ENCODE measurements at regions not wholly inside any gene's neighbourhood (a gene's known extent, or its start where the extent isn't known, plus 50 kb on each side); places are given as distances from the start of the nearest gene placed in this dataset.

DNA sequence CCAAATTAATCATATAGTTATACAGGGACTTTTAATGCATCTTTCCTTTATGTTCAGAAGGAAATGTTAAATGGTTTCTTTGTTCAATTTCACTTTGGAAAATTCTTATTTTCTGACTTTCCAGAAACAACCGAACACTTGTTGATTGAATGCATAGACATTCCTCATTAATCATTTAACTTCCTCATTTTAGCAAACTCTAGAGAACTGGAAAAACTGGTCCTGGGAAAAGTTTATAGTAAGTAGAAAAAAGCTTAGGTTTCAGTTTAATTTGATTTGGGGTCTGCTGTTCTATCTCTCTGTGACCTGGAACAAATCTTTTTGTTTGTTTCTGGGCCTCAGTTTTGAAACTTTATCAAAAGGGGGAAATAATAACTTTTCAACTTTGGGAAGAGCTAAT lies 320.4 kb downstream of the CMPK2 start:
- DNase-seq, result no peak

DNA sequence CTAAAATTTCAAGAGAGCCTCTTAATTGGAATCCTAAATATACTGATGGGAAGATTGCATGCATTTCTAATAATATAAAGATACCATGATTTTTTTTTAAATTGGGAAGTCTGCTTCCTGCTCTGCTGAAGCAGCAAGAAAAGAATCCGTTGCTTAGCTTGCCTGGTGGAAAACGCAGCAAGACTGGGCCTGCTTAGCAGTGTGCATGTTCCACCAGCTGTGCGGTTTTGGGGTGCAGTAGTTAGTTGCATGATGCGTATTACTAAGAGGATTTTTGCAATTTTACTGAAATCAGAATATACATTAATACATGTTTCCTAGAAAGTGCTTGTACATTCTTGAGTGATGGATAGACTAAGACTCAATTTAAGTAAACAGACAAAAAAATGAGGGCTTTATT lies 319.9 kb downstream of the CMPK2 start:
- DNase-seq, result no peak

DNA sequence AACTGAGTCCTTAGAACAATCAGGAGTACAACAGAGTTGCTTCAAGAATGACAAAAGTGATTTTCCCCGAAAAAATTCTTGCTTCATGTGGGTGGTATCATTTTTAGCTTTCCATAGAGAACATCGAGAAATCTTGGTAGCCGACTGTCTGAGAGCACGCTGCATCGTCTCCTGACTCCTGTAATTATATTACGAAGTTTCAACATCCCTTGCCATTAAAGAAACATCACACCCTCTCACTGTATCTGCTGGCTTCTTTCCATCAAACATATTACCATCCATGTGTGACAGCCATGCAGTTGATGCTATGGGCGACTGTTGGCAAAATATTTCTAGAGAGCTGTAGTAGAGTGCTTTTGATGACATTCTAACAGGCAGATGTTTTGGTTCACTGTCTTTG lies 311.2 kb downstream of the CMPK2 start:
- DNase-seq, result no peak

DNA sequence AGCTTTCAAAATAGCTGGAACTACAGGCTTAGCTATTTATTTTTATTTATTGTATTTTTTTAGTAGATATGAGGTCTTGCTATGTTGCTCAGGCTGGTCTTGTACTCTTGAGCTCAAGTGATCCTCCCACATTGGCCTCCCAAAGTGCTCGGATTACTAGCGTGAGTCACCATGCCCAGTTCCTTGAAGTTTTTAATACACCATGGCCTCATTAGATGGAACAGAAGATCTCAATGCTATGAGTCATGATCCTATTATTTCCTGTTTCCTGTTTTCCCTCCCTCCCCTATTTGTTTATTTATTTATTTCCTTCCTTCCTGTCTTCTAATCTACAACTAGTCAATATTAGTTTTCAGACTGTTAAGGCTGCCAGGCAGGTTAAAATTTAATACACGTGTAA lies 309.0 kb downstream of the CMPK2 start:
- no peak for DNase-seq

DNA sequence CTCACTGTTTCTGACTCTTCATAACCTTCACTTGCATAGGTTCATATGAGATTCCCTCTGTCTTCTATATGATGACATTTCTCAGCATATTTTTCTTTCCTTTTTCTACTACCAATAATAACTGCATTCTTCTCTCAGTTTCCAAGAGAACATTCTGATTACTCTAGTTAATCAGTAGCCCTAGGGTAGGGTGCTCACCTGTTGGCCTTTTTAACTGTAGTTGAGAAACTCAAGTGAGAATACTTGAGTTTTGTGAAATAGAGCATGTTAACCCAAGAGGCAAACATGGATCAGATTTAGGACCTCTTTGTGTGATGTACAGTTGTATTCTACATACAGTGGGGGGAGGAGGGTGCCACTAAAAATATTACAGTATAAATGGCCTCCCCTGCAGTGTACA lies 308.0 kb downstream of the CMPK2 start:
- no peak for DNase-seq

DNA sequence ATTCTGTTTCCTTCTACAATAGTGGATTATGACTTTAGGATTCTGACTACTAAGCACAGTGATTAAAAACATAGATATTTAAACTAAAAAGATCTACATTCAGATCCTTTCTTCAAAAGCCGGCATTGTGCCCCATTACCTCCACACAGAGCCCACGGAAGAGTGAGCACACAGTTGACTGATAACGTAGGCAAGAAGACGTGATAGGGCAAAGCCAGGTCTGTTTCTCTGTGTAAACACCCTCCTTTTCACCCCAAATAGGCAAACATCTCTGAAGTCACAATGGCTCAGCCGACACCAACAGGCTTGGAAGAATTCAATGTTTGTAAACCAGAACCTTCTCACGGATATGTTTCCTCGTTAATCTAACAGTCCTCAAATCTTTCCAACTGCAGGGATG lies 302.9 kb downstream of the CMPK2 start:
- DNase-seq, result no peak

- DNase-seq, result no peak
These were observed 301.4 kb downstream of the CMPK2 start for GRCh38 chr2:6564326-6564725.

DNA sequence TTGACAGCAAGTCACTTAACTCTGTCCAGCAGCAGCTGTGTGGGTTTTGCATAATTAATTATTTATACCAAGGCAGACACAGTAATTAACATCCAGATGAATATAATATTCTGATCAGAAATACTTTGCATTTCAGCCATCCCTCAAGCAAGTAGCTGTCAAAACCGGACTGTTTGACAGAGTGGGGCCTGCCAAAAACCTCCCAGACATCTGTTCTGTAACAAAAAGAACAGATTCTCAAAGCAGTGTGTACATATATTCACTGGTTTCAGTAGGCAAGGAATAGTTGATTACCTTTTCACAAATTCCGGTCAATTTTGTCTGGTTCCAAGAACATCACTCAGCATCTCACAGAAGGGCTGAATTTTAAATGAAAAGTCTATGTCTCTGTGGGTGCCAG lies 291.6 kb downstream of the CMPK2 start:
- no peak for DNase-seq

DNA sequence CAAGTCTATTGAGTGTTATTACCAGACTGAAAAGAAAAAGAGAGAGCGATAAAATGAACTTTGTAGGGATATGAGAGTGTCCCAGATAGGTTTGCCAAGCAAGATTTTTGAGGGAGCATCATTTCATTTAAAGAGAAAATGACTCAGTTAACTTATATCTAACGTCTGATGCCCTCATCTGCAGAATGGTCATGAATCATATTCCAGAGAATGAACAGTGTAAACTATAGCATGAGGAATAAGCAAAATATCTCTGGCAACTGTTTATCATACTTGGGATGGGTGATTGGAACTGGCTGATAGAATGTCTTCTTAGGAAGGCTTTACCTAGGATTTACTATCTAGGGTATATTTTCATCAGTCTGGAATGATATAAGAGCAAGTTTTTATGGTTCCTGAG lies 289.4 kb downstream of the CMPK2 start:
- DNase-seq, result no peak

- DNase-seq, result no peak
These were observed 287.7 kb downstream of the CMPK2 start for GRCh38 chr2:6577960-6578359.

DNA sequence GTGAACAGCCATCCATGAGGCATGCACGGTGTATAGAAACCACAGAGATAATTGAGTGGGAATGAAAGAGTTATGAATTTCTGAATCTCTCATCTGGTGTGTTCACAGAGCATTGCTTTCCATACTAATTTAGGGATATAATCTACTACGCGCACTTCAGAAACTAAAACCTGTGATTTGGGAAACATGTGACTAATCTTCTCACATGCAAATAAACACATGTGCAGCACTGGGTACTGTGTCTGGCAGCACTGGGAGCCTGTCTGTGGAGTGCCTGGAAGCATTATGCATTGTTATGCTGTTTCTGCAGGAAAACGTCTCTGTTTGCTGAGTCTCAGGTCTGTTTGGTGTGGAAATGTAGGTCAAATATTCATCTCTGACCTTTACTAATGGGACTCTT lies 287.3 kb downstream of the CMPK2 start:
- no peak for DNase-seq

GRCh38 chr2:6579281-6579680 lies 286.4 kb downstream of the CMPK2 start:
- no peak for DNase-seq

DNA sequence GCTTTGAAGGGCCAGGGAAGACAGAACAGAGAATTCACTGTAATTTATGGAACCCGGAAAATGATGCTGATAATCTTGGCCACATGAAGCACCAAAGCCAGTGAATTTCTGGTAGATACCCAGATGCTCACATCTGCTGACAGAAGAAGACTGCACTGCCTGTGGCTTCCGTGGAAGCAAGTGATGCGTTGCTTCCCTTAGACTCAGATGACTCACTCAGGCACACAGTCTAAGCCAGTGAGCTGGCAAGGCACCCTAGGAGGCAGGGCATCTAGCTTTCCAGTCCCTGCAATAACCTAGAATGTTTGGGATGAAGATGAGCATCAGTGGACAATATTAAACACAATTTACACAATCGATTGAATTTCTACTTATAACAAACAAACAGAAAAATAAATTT lies 284.7 kb downstream of the CMPK2 start:
- no peak for DNase-seq

DNA sequence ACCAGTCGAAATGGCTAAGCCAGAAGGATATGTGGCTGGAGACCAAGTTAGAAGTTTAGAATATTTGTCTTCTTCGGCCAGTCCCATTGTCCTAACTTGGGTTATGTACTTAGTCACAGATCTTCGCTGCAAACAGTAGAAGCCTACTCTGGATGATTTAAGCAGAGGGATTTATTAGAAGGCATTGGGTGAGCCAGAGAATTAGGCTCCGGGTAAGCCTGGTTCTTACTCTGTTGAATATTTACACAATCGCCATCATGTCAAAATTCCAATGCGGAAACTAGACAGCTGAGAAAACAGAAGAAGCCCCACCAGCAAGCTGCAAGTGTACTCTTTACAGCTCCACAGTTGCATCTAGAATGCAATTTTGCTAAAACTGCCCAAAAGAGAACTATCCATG lies 276.6 kb downstream of the CMPK2 start:
- DNase-seq, result no peak

GRCh38 chr2:6590442-6590841 lies 275.3 kb downstream of the CMPK2 start:
- no peak for DNase-seq

DNA sequence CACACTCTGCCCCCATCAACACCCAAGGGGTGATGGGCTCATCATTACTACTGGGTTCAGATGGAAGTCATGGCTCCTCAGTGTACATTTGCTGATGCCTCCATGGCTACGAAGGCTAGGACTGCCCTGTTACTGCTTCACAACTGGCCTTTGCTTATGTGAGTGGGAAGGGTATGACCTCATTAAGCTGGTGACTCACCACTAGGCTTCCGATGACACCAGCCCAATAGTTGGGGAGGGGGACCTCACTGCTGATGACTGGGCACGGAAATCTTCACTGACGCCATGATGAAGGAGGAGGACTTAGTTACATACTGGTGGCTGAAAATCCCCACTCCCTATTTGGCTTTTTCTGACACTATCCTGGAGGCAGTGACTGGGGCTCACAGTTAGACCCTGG lies 263.2 kb downstream of the CMPK2 start:
- DNase-seq, result no peak

DNA sequence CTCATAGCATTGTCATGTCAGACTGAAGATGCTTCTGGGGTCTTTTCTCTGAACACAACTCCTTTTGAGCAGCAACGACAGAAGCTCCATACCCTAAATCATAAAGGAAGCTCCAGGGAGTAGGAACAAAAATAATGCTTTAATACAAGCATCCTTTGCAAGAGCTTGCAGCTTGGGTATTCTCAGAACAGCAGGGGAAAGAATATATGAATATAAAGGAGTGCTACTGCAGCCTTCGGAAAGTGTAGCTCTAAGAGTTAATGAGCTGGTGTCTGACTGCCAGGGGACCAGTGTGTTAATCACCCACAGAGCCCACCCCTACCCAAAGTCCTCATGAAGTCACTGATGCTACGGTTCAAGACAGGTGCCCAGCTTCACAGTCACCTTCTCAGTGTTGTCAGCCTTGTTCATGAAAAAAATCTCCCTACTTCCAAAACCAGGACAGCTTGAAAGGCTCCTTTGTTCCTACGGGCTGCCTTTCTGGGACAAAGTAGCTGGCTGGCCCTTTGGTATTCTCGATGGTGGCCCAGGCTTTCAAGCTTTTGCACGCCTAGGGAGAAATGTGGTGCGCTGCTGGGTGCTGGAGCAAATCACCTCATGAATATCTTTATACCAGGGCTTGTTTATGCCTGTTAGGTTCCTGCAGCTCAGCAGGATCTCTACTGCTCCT lies 259.7 kb downstream of the CMPK2 start:
- DNase-seq, result no peak

- no peak for DNase-seq
These were observed 247.9 kb downstream of the CMPK2 start for GRCh38 chr2:6617794-6618193.

- DNase-seq, result no peak
These were observed 247.5 kb downstream of the CMPK2 start for GRCh38 chr2:6618201-6618600.

DNA sequence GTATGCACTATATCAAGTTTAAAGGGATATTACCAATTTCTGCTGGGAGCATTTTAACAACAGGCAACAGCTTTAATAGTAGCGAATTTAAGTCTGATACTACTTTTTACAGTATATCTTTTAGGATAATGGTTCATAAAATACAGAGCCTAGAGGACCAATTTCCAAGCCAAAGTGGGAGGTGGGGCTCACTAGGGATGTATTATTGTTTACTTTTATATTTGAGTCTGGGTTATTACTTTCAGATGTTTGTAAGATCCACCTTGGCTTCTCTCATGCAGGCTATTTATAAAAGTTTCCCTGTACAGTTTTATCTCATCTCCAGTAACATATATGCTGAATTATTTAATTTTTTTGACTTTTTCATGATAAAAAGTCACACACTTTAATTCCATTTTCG lies 242.0 kb downstream of the CMPK2 start:
- DNase-seq, result no peak

DNA sequence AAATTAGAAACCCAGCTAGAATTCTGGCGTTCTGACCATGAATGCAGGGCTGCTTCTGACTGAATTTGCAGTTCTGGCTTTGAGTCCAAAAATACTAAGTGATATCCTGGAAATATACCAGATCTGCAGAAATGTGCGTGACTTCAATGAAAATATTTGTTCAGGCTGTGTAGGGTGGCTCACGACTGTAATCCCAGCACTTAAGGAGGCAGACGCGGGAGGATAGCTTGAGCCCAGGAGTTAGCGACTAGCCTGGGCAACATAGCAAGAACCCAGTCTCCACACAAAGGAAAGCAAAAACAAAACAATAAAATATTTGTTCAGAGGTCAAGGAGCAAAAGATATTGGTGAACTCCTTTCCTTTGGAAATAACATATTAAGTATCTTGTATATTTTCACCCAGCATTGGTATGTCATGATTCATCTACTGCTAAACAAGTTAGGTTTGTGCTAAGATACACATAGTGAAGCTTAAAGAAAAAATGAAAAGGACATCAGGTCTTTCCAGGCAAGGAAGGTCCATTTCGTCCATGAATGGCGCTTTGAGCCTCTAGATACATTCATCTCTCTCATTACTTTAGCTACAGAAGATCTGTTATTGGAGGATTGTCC lies 239.2 kb downstream of the CMPK2 start:
- DNase-seq, result no peak

DNA sequence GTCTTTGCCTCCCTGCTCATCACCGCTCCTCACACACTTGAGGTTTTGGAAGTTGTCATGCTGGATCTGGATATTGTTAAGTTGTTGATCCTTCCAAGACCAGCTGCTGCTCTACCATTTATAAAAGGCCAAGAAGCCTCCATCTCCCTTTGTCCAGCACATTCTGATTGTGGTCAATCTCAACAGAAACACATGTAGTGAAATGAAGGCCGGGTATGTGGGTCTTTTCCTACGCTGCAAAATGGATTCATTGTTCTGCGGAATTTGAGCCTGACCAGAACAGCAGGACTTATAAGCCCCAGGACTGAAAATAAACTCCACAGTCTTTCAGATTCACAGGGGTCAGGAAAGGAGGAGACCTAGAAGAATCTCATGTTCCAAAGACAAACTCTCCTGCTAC lies 238.4 kb downstream of the CMPK2 start:
- no peak for DNase-seq

DNA sequence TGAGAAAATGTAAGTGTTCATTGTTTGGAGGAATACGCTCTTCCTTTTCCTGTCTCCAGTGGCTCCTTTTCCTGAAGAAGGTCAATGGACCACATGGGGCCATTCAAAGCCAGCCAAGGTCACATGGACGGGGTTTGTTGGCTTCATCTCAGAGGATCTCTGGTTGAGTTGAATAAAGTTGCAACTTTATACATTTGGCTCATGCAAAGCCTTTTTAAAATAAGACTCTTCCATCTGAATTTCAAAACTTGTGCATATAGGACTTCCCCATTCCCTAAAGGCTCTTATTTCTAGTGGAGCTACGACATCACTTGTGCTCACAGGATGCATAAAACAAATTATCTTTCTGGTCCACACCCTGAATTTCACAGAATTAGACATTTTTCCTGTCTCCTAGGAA lies 235.5 kb downstream of the CMPK2 start:
- DNase-seq, result no peak

DNA sequence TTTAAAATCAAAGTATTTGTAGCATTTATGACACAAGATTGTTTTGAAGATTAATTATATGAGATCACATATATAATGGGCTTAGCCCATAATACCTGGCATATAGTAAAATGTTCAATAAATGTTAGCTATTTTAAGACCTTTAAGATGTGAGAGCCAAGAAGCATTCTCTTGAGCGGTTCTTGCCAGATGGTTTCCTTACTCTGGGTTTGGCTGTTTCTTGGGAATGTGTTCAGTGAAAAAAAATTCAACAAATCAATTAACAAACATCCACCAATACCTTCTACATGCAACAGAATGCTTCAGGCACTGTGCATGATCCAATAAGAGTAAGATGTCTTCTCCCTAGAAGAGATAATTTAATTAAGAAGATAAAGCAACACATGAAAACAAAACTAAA lies 230.4 kb downstream of the CMPK2 start:
- no peak for DNase-seq

- DNase-seq, result no peak
These were observed 228.4 kb downstream of the CMPK2 start for GRCh38 chr2:6637330-6637729.

Measured in right kidney (tissue), 1 donor.